Subcutaneous abdominal adipose tissue (tissue), 5 donors: ENCODE measurements at regions not wholly inside any gene's neighbourhood (a gene's known extent, or its start where the extent isn't known, plus 50 kb on each side); places are given as distances from the start of the nearest gene placed in this dataset.
"Not testable (repeated sequence)": the region's sequence is repeated elsewhere in the genome, so short reads cannot be mapped to it uniquely, and the experiment has no call there.

Experiments
- H3K27ac ChIP-seq: one replicate; pipeline ENCODE4 v1.7.0; 2013; ENCODE audit warnings: low read depth, mild to moderate bottlenecking, inconsistent platforms, low read length, moderate library complexity
- H3K27me3 ChIP-seq, 5 donors: one replicate each; pipeline ENCODE4 v1.7.0; 2013; ENCODE audit warnings: low read length in 5 of 5, inconsistent platforms in 1 of 5; ENCODE audit not compliant: control insufficient read depth in 5 of 5, insufficient read depth in 4 of 5
- H3K36me3 ChIP-seq, 5 donors: one replicate each; pipeline ENCODE4 v1.7.0; 2013; ENCODE audit warnings: low read length in 5 of 5; ENCODE audit not compliant: control insufficient read depth in 5 of 5, insufficient read depth in 5 of 5
- H3K4me1 ChIP-seq, 5 donors: one replicate each; pipeline ENCODE4 v1.7.0; 2013; ENCODE audit warnings: low read length in 5 of 5, mild to moderate bottlenecking in 3 of 5, moderate library complexity in 1 of 5; ENCODE audit not compliant: control insufficient read depth in 5 of 5, insufficient read depth in 5 of 5
- H3K4me3 ChIP-seq, 5 donors: one replicate each; pipeline ENCODE4 v1.7.0; 2013; ENCODE audit warnings: low read length in 5 of 5, low read depth in 1 of 5
- H3K9ac ChIP-seq, 5 donors: one replicate each; pipeline ENCODE4 v1.7.0; 2013; ENCODE audit warnings: low read length in 5 of 5, mild to moderate bottlenecking in 4 of 5, moderate library complexity in 3 of 5
- H3K9me3 ChIP-seq, 5 donors: one replicate each; pipeline ENCODE4 v1.7.0; 2013; ENCODE audit warnings: low read length in 5 of 5; ENCODE audit not compliant: control insufficient read depth in 5 of 5
- donor health status: healthy.
- donor health status: healthy.
- donor health status: healthy.
- donor health status: healthy.
- donor health status: healthy.

- H3K4me3 ChIP-seq = no peak overlapping the region
- peaks cover 2 to 89% (median 63%) of the 10 kb centered on the region in 5 donors for H3K9me3 ChIP-seq
- no peaks in the 10 kb centered on the region for H3K4me1 ChIP-seq
- H3K9ac ChIP-seq = no peak overlapping the region
- H3K36me3 ChIP-seq = no peaks in the 10 kb centered on the region
- no peak overlapping the region for H3K27ac ChIP-seq
- H3K27me3 ChIP-seq = no peaks in the 10 kb centered on the region
Measured at GRCh38 chr15:25246641-25247406, 192.0 kb downstream of the UBE3A start.

DNA sequence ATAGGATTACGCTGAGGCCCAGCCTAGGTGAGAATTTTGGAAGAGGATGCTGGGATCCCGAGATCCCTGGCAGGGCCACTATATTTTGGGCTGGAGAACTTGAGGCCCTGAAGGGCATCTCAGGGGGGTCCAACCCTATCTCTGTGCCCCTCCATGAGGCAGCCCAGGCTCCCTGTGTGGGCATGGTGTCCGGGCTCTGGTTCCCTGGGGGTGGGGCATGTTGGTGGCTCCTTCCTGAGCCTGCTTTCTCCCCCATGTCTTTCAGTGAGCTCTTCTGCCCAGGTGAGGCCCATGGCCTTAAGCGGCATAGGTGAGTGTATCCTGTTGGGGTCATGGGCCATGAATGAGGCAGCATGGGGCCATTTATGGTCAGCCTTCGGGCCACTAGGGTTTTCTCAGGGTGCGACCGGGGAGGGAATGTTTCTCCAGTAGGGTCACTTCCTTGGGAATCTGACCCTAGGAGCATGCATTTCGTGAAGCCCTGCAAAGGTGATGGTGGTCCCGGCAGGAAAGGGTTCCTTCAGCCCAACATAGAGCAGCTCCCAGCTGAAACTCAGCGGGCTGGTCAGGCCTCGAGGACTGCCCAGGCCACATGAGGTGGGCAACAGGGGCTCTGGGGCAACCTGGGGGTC, 191.3 kb downstream of the UBE3A start:
- Histone ChIP-seq H3K36me3 (no peaks in the 10 kb centered on the region), H3K9ac (no peak overlapping the region), H3K4me3 (no peak overlapping the region), H3K4me1 (no peaks in the 10 kb centered on the region), H3K27ac (no peak overlapping the region), H3K9me3 (peaks cover 0 to 88% (median 62%) of the 10 kb centered on the region in 5 donors), H3K27me3 (no peaks in the 10 kb centered on the region)

DNA sequence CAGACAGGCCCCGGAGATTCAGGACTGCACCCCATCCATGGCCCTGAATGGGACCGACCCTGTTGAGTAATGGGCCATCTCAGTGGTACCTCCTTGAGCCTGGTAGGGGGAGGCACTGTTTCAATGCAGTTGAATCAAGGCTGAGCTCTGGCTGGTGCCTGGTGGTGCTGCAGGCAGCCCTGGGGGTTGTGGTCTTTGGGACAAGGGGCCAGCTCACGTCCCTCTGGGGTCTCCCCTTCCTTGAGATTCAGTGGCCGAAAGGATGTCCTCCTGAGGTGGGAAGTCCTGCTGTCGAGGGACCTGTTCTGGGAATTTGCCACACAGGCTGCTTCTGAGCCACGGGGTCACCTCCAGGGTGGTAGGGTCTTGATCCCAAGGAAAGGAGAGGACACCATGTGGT, 190.7 kb downstream of the UBE3A start:
- H3K27me3 ChIP-seq, H3K4me1 ChIP-seq, H3K27ac ChIP-seq, H3K9ac ChIP-seq, H3K4me3 ChIP-seq, H3K36me3 ChIP-seq: not testable (repeated sequence)
- H3K9me3 ChIP-seq = peaks cover 0 to 83% (median 59%) of the 10 kb centered on the region in 5 donors

DNA sequence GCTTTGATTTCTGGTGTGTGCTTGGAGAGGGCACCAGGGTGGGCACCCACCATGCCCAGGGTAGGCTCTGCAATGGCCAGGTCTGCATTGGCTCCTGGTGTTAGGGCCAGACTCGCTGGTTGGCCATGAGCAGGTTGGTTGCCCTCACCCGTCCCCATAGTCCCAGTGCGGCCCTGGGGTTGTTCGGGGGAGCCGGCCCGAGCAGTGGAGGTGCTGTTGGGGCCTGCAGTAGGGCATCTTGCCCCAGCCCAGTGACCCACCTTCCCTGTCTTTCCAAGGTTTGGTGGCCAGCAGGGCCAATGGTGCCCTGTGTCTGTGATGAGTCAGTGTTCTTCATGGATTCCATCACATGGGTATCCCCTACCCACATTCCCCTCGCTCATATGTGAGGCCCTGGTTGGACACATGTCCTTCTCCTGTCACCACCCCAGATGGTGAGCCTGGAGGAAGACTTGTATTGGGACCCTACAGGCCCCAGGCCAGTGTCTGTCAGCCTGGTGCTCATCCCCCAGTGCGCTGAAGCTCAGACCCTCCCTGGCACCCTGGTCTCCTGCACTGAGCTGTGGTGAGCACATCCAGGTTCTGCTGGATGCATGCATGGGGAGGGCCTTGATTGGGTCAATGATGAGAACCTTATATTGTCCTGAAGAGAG, 190.1 kb downstream of the UBE3A start:
- no peaks in the 10 kb centered on the region for H3K36me3 ChIP-seq
- no peaks in the 10 kb centered on the region for H3K4me1 ChIP-seq
- no peak overlapping the region for H3K27ac ChIP-seq
- peaks cover 0 to 77% (median 55%) of the 10 kb centered on the region in 5 donors for H3K9me3 ChIP-seq
- H3K4me3 ChIP-seq = no peak overlapping the region
- no peaks in the 10 kb centered on the region for H3K27me3 ChIP-seq
- H3K9ac ChIP-seq = no peak overlapping the region

DNA sequence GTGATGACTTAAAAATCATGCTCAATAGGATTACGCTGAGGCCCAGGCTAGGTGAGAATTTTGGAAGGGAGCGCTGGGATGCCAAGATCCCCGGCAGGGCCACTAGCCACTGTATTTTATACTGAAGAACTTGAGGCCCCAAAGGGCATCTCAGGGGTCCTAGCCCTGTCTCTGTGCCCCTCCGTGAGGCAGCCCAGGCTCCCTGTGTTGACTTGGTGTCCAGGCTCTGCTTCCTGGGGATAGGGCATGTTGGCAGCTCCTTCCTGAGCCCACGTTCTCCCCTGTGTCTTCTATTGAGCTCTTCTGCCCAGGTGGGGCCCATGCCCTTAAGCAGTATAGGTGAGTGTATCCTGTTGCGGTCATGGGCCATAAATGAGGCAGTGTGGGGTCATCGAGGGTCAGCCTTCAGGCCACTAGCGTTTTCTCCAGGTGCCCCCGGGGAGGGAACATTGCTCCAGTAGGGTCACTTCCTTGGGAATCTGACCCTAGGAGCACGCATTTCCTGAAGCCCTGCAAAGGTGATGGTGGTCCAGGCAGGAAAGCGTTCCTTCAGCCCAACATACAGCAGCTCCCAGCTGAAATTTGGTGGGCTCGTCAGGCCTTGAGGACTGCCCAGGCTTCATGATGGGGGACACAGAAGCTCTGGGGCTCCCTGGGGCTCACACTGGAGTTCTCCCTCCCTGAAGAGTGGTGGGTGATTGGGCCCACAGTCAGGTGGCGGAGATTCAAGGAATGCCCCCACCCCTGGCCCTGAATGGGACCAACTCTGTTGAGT, 189.4 kb downstream of the UBE3A start:
- Histone ChIP-seq H3K9ac (no peak overlapping the region), H3K9me3 (peaks cover 0 to 75% (median 53%) of the 10 kb centered on the region in 5 donors), H3K4me1 (no peaks in the 10 kb centered on the region), H3K27ac (no peak overlapping the region), H3K36me3 (no peaks in the 10 kb centered on the region), H3K27me3 (no peaks in the 10 kb centered on the region), H3K4me3 (peak overlapping the region in 1 of 5 donors; percentile 19)

GRCh38 chr15:25250011-25250596, 188.7 kb downstream of the UBE3A start:
- peak overlapping the region in 1 of 5 donors; percentile 18 for H3K4me3 ChIP-seq
- no peak overlapping the region for H3K9ac ChIP-seq
- H3K4me1 ChIP-seq = no peaks in the 10 kb centered on the region
- no peaks in the 10 kb centered on the region for H3K36me3 ChIP-seq
- H3K9me3 ChIP-seq = peaks cover 0 to 69% (median 51%) of the 10 kb centered on the region in 5 donors
- H3K27ac ChIP-seq = no peak overlapping the region
- H3K27me3 ChIP-seq = no peaks in the 10 kb centered on the region

- Histone ChIP-seq H3K36me3 (no peaks in the 10 kb centered on the region), H3K9me3 (peaks cover 0 to 65% (median 50%) of the 10 kb centered on the region in 5 donors), H3K27ac (no peak overlapping the region), H3K27me3 (no peaks in the 10 kb centered on the region), H3K4me1 (no peaks in the 10 kb centered on the region), H3K9ac (no peak overlapping the region), H3K4me3 (peak overlapping the region in 2 of 5 donors; percentile 1 to 5)
Measured at GRCh38 chr15:25250906-25251622, 187.8 kb downstream of the UBE3A start.

- Histone ChIP-seq H3K27me3 (no peaks in the 10 kb centered on the region), H3K9me3 (peaks cover 0 to 59% (median 42%) of the 10 kb centered on the region in 5 donors), H3K4me3 (peak overlapping the region in 1 of 5 donors; percentile 37), H3K36me3 (no peaks in the 10 kb centered on the region), H3K27ac (no peak overlapping the region), H3K9ac (no peak overlapping the region), H3K4me1 (no peaks in the 10 kb centered on the region)
Measured at GRCh38 chr15:25251700-25252390, 187.0 kb downstream of the UBE3A start.
